ENCODE measurements at regions not wholly inside any gene's neighbourhood (a gene's known extent, or its start where the extent isn't known, plus 50 kb on each side); places are given as distances from the start of the nearest gene placed in this dataset.

- Histone ChIP-seq H3K9ac (ENCODE audit: low read length) (no peak overlapping the region), H3K9me2 (replicated peaks; ENCODE audit: insufficient read depth, low read length) (no peaks in the 10 kb centered on the region), H3K36me3 (ENCODE audit: low read length) (no peaks in the 10 kb centered on the region), H4K20me1 (ENCODE audit: low read depth, low read length) (no peaks in the 10 kb centered on the region), H3K4me3 (ENCODE audit: insufficient read depth, low read length, poor library complexity, severe bottlenecking) (no peak overlapping the region), H3K9me3 (ENCODE audit: insufficient read depth, low read length) (no peaks in the 10 kb centered on the region), H2AFZ (ENCODE audit: low read depth, low read length, severe bottlenecking) (no peak overlapping the region), H3K79me2 (ENCODE audit: insufficient read depth, low read length) (no peaks in the 10 kb centered on the region), H3K4me2 (ENCODE audit: low read depth, low read length, poor library complexity, severe bottlenecking) (no peak overlapping the region), H3K27me3 (ENCODE audit: low read length) (no peaks in the 10 kb centered on the region), H3F3A (ENCODE audit: insufficient read depth) (no peaks in the 10 kb centered on the region), H3K27ac (ENCODE audit: low read depth, low read length) (no peak overlapping the region)
- TF ChIP-seq CTCF (IDR thresholded peaks at IDR 0.05; ENCODE audit: insufficient read depth, low read length, poor library complexity, severe bottlenecking) (no peak), EZH2phosphoT487 (conservative IDR thresholded peaks at IDR 0.05; ENCODE audit: low read length) (no peak)
These were observed 135.3 kb downstream of the NUDT12 start for GRCh38 chr5:103427326-103427725.

- H3K9me3 ChIP-seq (ENCODE audit: insufficient read depth, low read length): no peaks in the 10 kb centered on the region
- no peak for TF ChIP-seq EZH2phosphoT487 (conservative IDR thresholded peaks at IDR 0.05; ENCODE audit: low read length)
- no peak for TF ChIP-seq CTCF (IDR thresholded peaks at IDR 0.05; ENCODE audit: insufficient read depth, low read length, poor library complexity, severe bottlenecking)
- H3F3A ChIP-seq (ENCODE audit: insufficient read depth): no peaks in the 10 kb centered on the region
- H3K27me3 ChIP-seq (ENCODE audit: low read length): no peaks in the 10 kb centered on the region
- H3K9ac ChIP-seq (ENCODE audit: low read length): no peak overlapping the region
- H3K4me3 ChIP-seq (ENCODE audit: insufficient read depth, low read length, poor library complexity, severe bottlenecking): no peak overlapping the region
- H2AFZ ChIP-seq (ENCODE audit: low read depth, low read length, severe bottlenecking): no peak overlapping the region
- no peak overlapping the region for H3K27ac ChIP-seq (ENCODE audit: low read depth, low read length)
- no peaks in the 10 kb centered on the region for H4K20me1 ChIP-seq (ENCODE audit: low read depth, low read length)
- H3K36me3 ChIP-seq (ENCODE audit: low read length): no peaks in the 10 kb centered on the region
- no peak overlapping the region for H3K4me2 ChIP-seq (ENCODE audit: low read depth, low read length, poor library complexity, severe bottlenecking)
- no peaks in the 10 kb centered on the region for H3K79me2 ChIP-seq (ENCODE audit: insufficient read depth, low read length)
- no peaks in the 10 kb centered on the region for H3K9me2 ChIP-seq (replicated peaks; ENCODE audit: insufficient read depth, low read length)
These were observed 136.7 kb downstream of the NUDT12 start for GRCh38 chr5:103425686-103426454.

- H3K9ac ChIP-seq (ENCODE audit: low read length): no peak overlapping the region
- no peaks in the 10 kb centered on the region for H3K9me2 ChIP-seq (replicated peaks; ENCODE audit: insufficient read depth, low read length)
- H3K4me3 ChIP-seq (ENCODE audit: insufficient read depth, low read length, poor library complexity, severe bottlenecking): no peak overlapping the region
- no peak overlapping the region for H3K4me2 ChIP-seq (ENCODE audit: low read depth, low read length, poor library complexity, severe bottlenecking)
- no peaks in the 10 kb centered on the region for H4K20me1 ChIP-seq (ENCODE audit: low read depth, low read length)
- no peaks in the 10 kb centered on the region for H3F3A ChIP-seq (ENCODE audit: insufficient read depth)
- no peaks in the 10 kb centered on the region for H3K27me3 ChIP-seq (ENCODE audit: low read length)
- no peaks in the 10 kb centered on the region for H3K9me3 ChIP-seq (ENCODE audit: insufficient read depth, low read length)
- H2AFZ ChIP-seq (ENCODE audit: low read depth, low read length, severe bottlenecking): no peak overlapping the region
- H3K36me3 ChIP-seq (ENCODE audit: low read length): no peaks in the 10 kb centered on the region
- no peak overlapping the region for H3K27ac ChIP-seq (ENCODE audit: low read depth, low read length)
- no peaks in the 10 kb centered on the region for H3K79me2 ChIP-seq (ENCODE audit: insufficient read depth, low read length)
- no peak for TF ChIP-seq CTCF (IDR thresholded peaks at IDR 0.05; ENCODE audit: insufficient read depth, low read length, poor library complexity, severe bottlenecking)
- TF ChIP-seq EZH2phosphoT487 (conservative IDR thresholded peaks at IDR 0.05; ENCODE audit: low read length): no peak
These were observed 138.0 kb downstream of the NUDT12 start for GRCh38 chr5:103424453-103425205.

Data from SU-DHL-6 (cell line).